ENCODE measurements at regions not wholly inside any gene's neighbourhood (a gene's known extent, or its start where the extent isn't known, plus 50 kb on each side); places are given as distances from the start of the nearest gene placed in this dataset.
"Not testable (repeated sequence)": the region's sequence is repeated elsewhere in the genome, so short reads cannot be mapped to it uniquely, and the experiment has no call there.

DNA sequence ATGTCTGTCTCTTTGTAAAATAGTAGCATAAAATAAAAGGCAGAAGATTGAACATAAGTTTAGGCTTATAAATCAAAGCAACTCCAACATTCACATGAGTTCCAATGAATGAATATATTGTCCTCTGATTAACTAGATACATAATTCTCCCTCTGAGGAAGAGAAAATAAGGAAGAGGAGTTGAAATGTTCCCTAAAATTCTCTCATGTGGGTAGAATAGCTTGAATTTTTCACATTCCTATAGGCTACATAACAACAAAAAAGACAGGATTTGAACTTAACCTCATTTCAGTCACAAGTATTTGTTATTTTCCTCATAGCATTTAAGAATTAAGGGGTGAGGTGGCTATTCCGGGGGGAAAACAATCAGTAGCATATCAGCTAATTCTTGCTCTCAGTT lies 462.4 kb upstream of the NDST4 start:
- ATAC-seq (no peak), DNase-seq (no peak)
- TF ChIP-seq, protein P1, sequence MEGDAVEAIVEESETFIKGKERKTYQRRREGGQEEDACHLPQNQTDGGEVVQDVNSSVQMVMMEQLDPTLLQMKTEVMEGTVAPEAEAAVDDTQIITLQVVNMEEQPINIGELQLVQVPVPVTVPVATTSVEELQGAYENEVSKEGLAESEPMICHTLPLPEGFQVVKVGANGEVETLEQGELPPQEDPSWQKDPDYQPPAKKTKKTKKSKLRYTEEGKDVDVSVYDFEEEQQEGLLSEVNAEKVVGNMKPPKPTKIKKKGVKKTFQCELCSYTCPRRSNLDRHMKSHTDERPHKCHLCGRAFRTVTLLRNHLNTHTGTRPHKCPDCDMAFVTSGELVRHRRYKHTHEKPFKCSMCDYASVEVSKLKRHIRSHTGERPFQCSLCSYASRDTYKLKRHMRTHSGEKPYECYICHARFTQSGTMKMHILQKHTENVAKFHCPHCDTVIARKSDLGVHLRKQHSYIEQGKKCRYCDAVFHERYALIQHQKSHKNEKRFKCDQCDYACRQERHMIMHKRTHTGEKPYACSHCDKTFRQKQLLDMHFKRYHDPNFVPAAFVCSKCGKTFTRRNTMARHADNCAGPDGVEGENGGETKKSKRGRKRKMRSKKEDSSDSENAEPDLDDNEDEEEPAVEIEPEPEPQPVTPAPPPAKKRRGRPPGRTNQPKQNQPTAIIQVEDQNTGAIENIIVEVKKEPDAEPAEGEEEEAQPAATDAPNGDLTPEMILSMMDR (IDR thresholded peaks at IDR 0.05) = no peak
- H3K9me3 ChIP-seq = no peaks in the 10 kb centered on the region
- no peaks in the 10 kb centered on the region for H3K4me1 ChIP-seq (ENCODE audit: low read depth)
- H3K36me3 ChIP-seq (ENCODE audit: low read depth) = no peaks in the 10 kb centered on the region
- no peak overlapping the region for H3K4me3 ChIP-seq
- intact Hi-C loops (cut with DNase I, micrococcal nuclease) = no loop called here

DNA sequence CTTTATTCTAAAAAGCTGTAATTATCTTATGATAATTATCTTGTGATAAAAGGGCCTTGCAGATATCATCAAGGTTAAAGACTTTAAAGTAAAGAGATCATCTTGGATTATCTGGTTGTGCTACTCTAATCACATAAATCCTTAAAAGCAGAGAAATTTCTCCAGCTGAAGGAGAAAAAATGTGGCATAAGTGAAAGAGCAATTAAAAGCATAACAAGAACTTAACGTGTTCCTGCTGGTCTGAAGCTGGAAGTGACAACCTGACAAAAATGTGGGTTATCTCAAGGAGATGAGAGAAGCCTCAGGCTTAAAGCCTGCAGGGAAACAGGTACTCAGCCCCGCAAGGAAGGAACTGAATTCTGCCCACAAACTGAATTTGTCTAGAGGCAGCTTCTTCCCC lies 449.1 kb upstream of the NDST4 start:
- H3K9me3 ChIP-seq = no peaks in the 10 kb centered on the region
- no peaks in the 10 kb centered on the region for H3K36me3 ChIP-seq (ENCODE audit: low read depth)
- intact Hi-C loops (cut with DNase I, micrococcal nuclease) = no loop called here
- H3K4me3 ChIP-seq = no peak overlapping the region
- no peak for ATAC-seq
- TF ChIP-seq, protein P1 (IDR thresholded peaks at IDR 0.05) = no peak
- no peaks in the 10 kb centered on the region for H3K4me1 ChIP-seq (ENCODE audit: low read depth)
- no peak for DNase-seq

DNA sequence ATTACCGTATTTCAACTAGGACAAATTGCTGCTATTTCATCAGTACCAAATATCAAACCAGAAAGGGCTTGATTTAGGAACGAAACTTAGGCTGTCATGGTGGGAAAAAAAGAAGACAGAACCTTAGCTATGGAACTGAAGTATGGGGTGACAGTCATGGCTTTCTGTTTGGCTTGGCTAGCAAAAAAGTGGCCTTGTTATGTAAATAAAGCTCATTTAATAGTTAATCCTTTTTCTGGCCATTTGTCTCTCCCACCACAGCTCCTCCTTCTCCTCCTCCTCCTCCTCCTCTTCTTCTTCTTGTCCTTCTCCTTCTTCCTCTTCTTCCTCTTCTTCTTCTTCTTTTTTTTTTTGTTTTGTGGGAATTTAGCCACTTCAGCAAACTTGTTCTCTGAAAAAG lies 434.7 kb upstream of the NDST4 start:
- H3K36me3 ChIP-seq (ENCODE audit: low read depth) = no peaks in the 10 kb centered on the region
- TF ChIP-seq, protein P1 (IDR thresholded peaks at IDR 0.05) = no peak
- H3K9me3 ChIP-seq = no peaks in the 10 kb centered on the region
- intact Hi-C loops (cut with DNase I, micrococcal nuclease) = no loop called here
- no peak for DNase-seq
- ATAC-seq = no peak
- H3K4me1 ChIP-seq (ENCODE audit: low read depth) = no peaks in the 10 kb centered on the region
- no peak overlapping the region for H3K4me3 ChIP-seq

DNA sequence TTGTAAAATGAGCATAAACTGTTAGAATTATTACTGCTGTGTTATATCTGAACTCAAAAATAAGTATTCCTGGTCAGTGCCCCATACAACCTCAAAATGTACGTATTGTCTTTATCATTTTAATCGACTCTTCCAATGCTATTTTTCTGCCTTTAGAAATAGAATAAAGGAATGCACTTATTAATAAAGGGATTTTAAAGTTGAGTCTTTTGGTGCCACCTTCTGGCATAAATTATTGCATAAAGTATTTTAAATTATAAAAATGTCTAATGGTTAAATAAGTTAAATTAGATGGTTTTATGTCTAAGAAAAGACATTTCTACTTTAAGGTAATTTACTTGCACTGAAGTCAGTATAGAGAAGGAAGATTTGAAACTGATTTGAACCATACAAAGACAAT lies 424.0 kb upstream of the NDST4 start:
- no peaks in the 10 kb centered on the region for H3K4me1 ChIP-seq (ENCODE audit: low read depth)
- ATAC-seq (no peak), DNase-seq (no peak)
- H3K4me3 ChIP-seq = no peak overlapping the region
- H3K9me3 ChIP-seq = no peaks in the 10 kb centered on the region
- no peaks in the 10 kb centered on the region for H3K36me3 ChIP-seq (ENCODE audit: low read depth)
- intact Hi-C loops (cut with DNase I, micrococcal nuclease) = no loop called here
- TF ChIP-seq, protein P1 (IDR thresholded peaks at IDR 0.05) = no peak

DNA sequence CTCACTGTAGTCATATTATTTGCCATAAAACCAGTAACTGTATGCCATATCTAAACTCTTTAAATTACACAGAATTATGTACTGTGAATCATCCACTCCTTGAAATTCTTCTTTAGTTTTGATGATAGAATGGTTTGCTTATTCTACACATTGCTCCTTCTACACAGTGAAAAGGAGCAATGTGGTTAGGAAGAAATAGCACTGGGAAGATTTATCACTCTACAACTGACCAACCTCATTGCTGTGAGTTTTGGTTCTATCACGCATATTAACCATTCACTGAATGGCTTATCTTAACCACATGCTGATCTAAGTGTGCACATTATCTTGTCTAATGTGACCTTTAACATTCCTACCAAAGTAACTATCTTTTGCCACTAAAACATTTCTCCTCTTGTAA lies 415.7 kb upstream of the NDST4 start:
- TF ChIP-seq, protein P1 (IDR thresholded peaks at IDR 0.05) = no peak
- no peaks in the 10 kb centered on the region for H3K36me3 ChIP-seq (ENCODE audit: low read depth)
- no peak for ATAC-seq
- intact Hi-C loops (cut with DNase I, micrococcal nuclease) = no loop called here
- no peaks in the 10 kb centered on the region for H3K9me3 ChIP-seq
- no peak overlapping the region for H3K4me3 ChIP-seq
- H3K4me1 ChIP-seq (ENCODE audit: low read depth) = no peaks in the 10 kb centered on the region
- DNase-seq = no peak

DNA sequence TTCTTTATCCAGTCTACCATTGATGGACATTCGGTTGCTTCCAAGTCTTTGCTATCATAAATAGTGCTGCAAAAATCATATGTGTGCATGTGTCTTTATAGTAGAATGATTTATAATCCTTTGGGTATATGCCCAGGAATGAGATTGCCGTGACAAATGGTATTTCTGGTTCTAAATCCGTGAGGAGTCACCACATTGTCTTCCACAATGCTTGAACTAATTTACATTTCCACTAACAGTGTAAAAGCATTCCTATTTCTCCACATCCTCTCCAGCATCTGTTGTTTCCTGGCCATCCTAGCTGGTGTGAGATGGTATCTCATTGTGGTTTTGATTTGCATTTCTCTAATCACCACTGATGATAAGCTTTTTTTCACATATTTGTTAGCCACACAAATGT lies 406.1 kb upstream of the NDST4 start:
- H3K4me3 ChIP-seq = not testable (repeated sequence)

More for the DNA sequence above, 406.1 kb upstream of the NDST4 start:
- DNase-seq; ATAC-seq; H3K36me3 ChIP-seq (ENCODE audit: low read depth); H3K4me1 ChIP-seq (ENCODE audit: low read depth); H3K9me3 ChIP-seq; intact Hi-C loops (cut with DNase I, micrococcal nuclease): not testable (repeated sequence)

All from mucosa of descending colon (tissue), 3 donors.